ENCODE measurements at regions not wholly inside any gene's neighbourhood (a gene's known extent, or its start where the extent isn't known, plus 50 kb on each side); places are given as distances from the start of the nearest gene placed in this dataset.

- no peak overlapping the region for H3K9ac ChIP-seq (replicated peaks in 1 of 4; ENCODE audit: extremely low read depth in 1 of 4, low read depth in 3 of 4, low read length in 3 of 4)
- TF ChIP-seq BCL11A (IDR thresholded peaks at IDR 0.05; ENCODE audit: low read depth in 2 of 2, low read length in 2 of 2) (no peak), SIN3A (conservative IDR thresholded peaks at IDR 0.05 in 1 of 2, IDR thresholded peaks at IDR 0.05 in 1 of 2; ENCODE audit: low read depth in 1 of 2, low read length in 2 of 2) (no peak), MAFK (IDR thresholded peaks at IDR 0.05; ENCODE audit: low read depth, low read length) (no peak), POLR2AphosphoS5 (IDR thresholded peaks at IDR 0.05; ENCODE audit: low read depth, low read length) (no peak), ATF2 (IDR thresholded peaks at IDR 0.05; ENCODE audit: low read length) (no peak), ZNF274 (IDR thresholded peaks at IDR 0.05; ENCODE audit: borderline replicate concordance, extremely low read depth, low read length) (no peak), NRF1 (IDR thresholded peaks at IDR 0.05; ENCODE audit: low read depth, low read length) (no peak), YY1 (IDR thresholded peaks at IDR 0.05; ENCODE audit: low read depth, low read length) (no peak)
Observed at GRCh38 chr4:14916554-14917297, 85.6 kb upstream of the CPEB2 start.

More at GRCh38 chr4:14916554-14917297, 85.6 kb upstream of the CPEB2 start:
- Histone ChIP-seq H3K36me3 (ENCODE audit: control insufficient read depth in 2 of 4, insufficient read depth in 4 of 4, low read length in 3 of 4) (no peaks in the 10 kb centered on the region), H2BK120ac (replicated peaks; ENCODE audit: low read depth, low read length) (no peak overlapping the region), H3K9me3 (ENCODE audit: insufficient read depth in 2 of 2, low read depth in 1 of 2, low read length in 1 of 2) (no peaks in the 10 kb centered on the region), H2AK5ac (ENCODE audit: low read depth, low read length) (no peak overlapping the region), H4K5ac (ENCODE audit: insufficient read length, low read depth, low read length) (no peak overlapping the region), H4K8ac (ENCODE audit: extremely low read depth, insufficient read depth, low read length) (no peak overlapping the region), H4K20me1 (replicated peaks in 1 of 2; ENCODE audit: control insufficient read depth in 1 of 2, insufficient read depth in 2 of 2, low read length in 2 of 2) (no peaks in the 10 kb centered on the region), H3K14ac (ENCODE audit: insufficient read length) (no peak overlapping the region), H3K27me3 (replicated peaks in 1 of 4; ENCODE audit: control insufficient read depth in 3 of 4, extremely low read depth in 1 of 4, insufficient read depth in 3 of 4, low read length in 3 of 4) (no peaks in the 10 kb centered on the region), H2BK15ac (ENCODE audit: low read length) (no peak overlapping the region), H3K4me3 (ENCODE audit: extremely low read depth in 1 of 4, insufficient read depth in 2 of 4, low read depth in 3 of 4, low read length in 4 of 4) (no peak overlapping the region), H3K23me2 (ENCODE audit: low read depth, low read length) (no peaks in the 10 kb centered on the region), H3K23ac (ENCODE audit: insufficient read length) (no peak overlapping the region), H3K4ac (replicated peaks; ENCODE audit: insufficient read length, low read depth, low read length) (no peak overlapping the region), H3K4me2 (ENCODE audit: insufficient read depth in 1 of 2, low read depth in 2 of 2, low read length in 2 of 2) (no peak overlapping the region), H4K91ac (replicated peaks; ENCODE audit: insufficient read length, low read length) (no peak overlapping the region), H2AFZ (ENCODE audit: low read length) (no peak overlapping the region), H3K27ac (ENCODE audit: low read depth, low read length) (no peak overlapping the region), H2BK12ac (ENCODE audit: low read depth, low read length) (peak overlapping the region; percentile 27; the same call in 1 of the 2 replicates), H3K79me2 (ENCODE audit: control insufficient read depth in 1 of 2, insufficient read depth in 2 of 2, low read length in 2 of 2) (no peaks in the 10 kb centered on the region), H3K4me1 (replicated peaks in 1 of 4; ENCODE audit: control insufficient read depth in 3 of 4, insufficient read depth in 4 of 4, low read length in 3 of 4) (no peaks in the 10 kb centered on the region), H2BK5ac (ENCODE audit: low read depth, low read length) (no peak overlapping the region), H3K79me1 (ENCODE audit: low read depth, low read length) (no peaks in the 10 kb centered on the region), H3K56ac (replicated peaks; ENCODE audit: insufficient read length, low read depth, low read length) (no peak overlapping the region), H3K18ac (ENCODE audit: extremely low read depth, low read length) (no peak overlapping the region; the same call in 1 of the 2 replicates), H2BK20ac (ENCODE audit: low read length) (no peak overlapping the region)
- no peak for FAIRE-seq
- CTCF ChIA-PET (ENCODE audit: partially characterized antibody) = interaction anchor here (0.9 kb wide), 1 partner anchor 9 kb away, joined by 3 read pairs; no protein-coding TSS in a partner anchor
- WGBS, 2 experiments (ENCODE audit: extremely low coverage in 1 of 2, insufficient coverage in 1 of 2, insufficient read length in 1 of 2, insufficient replicate concordance in 2 of 2, low coverage in 1 of 2, low lambda C conversion rate in 2 of 2, missing lambda C conversion rate in 1 of 2) = 95% methylated on average over 7 of the region's 7 CpGs; no CpG with 5 or more reads in 1 of the 2 experiments
- POLR2A ChIA-PET (ENCODE audit: partially characterized antibody) = no interaction called here
- no peak for DNase-seq (ENCODE audit: low read depth in 1 of 2, low spot score in 2 of 2)

Measured in H1 (cell line).